PC-9 (cell line): ENCODE measurements at regions not wholly inside any gene's neighbourhood (a gene's known extent, or its start where the extent isn't known, plus 50 kb on each side); places are given as distances from the start of the nearest gene placed in this dataset.

Source experiments
- CTCF ChIP-seq: fragments of 200-600 bp; sonication (generic); conservative IDR thresholded peaks from 2 replicates; pipeline ENCODE4 v1.6.1; 2017; ENCODE audit warnings: mixed run types, antibody characterized with exemption, mild to moderate bottlenecking, moderate library complexity
- EZH2 ChIP-seq: fragments of 200-600 bp; sonication (generic); IDR thresholded peaks from 2 replicates; pipeline ENCODE4 v1.8.0; 2017; ENCODE audit warnings: antibody characterized with exemption, low read depth

GRCh38 chr7:81235997-81236396 is 317.1 kb upstream of the SEMA3C start:
- TF ChIP-seq CTCF (no peak), EZH2 (no peak)
